ENCODE measurements at regions not wholly inside any gene's neighbourhood (a gene's known extent, or its start where the extent isn't known, plus 50 kb on each side); places are given as distances from the start of the nearest gene placed in this dataset.
A peak's percentile ranks its signal among the peaks of the same experiment; 100 is the strongest.

DNA sequence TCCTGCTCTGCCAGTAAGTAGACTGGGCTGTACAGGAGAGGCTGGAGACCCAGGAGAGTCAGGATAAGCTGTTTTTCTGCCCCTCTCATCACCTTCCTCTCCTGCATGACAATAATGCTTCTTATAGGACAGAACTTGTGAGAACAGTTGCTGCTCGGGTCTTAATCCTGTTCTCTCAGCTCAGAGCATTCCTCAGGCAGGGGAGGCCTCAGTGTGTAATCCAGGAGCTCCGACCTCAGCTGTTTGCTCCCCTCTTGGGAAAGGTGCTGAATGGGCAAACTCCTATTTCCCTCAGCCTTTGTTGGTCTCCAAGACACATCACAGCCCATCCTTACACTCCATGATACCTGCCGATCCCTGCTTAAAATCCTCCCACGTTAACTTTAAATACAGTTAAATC, 134.9 kb upstream of the LRFN2 start:
- ATAC-seq (ENCODE audit: low FRiP score) (no peak), DNase-seq (peak in 1 of 2 donors; percentile 25)
- Histone ChIP-seq H3K27ac (ENCODE audit: low read depth in 1 of 2, low read length in 2 of 2) (no peak overlapping the region), H3K9me3 (ENCODE audit: control insufficient read depth, low read length) (no peaks in the 10 kb centered on the region), H3K36me3 (ENCODE audit: control insufficient read depth in 1 of 2, insufficient read depth in 2 of 2, low read length in 1 of 2) (no peaks in the 10 kb centered on the region), H3K4me3 (ENCODE audit: low read length in 2 of 2) (no peak overlapping the region), H3K4me1 (ENCODE audit: control insufficient read depth in 1 of 2, insufficient read depth in 2 of 2, low read length in 2 of 2) (no peaks in the 10 kb centered on the region), H3K27me3 (ENCODE audit: control insufficient read depth in 1 of 2, insufficient read depth in 2 of 2, low read length in 1 of 2) (no peaks in the 10 kb centered on the region)
- intact Hi-C loops (cut with DNase I): no loop called here
- 89 to 91% methylated on average over 4 of the region's 4 CpGs for WGBS, 2 donors

GRCh38 chr6:40721271-40721952, 134.2 kb upstream of the LRFN2 start:
- intact Hi-C loops (cut with DNase I): no loop called here
- no peaks in the 10 kb centered on the region for H3K9me3 ChIP-seq (ENCODE audit: control insufficient read depth, low read length)
- no peaks in the 10 kb centered on the region for H3K4me1 ChIP-seq (ENCODE audit: control insufficient read depth in 1 of 2, insufficient read depth in 2 of 2, low read length in 2 of 2)
- DNase-seq (no peak), ATAC-seq (ENCODE audit: low FRiP score) (no peak)
- H3K36me3 ChIP-seq (ENCODE audit: control insufficient read depth in 1 of 2, insufficient read depth in 2 of 2, low read length in 1 of 2): no peaks in the 10 kb centered on the region
- H3K27me3 ChIP-seq (ENCODE audit: control insufficient read depth in 1 of 2, insufficient read depth in 2 of 2, low read length in 1 of 2): no peaks in the 10 kb centered on the region
- no peak overlapping the region for H3K27ac ChIP-seq (ENCODE audit: low read depth in 1 of 2, low read length in 2 of 2)
- 96 to 97% methylated on average over 7 of the region's 7 CpGs for WGBS, 2 donors
- H3K4me3 ChIP-seq (ENCODE audit: low read length in 2 of 2): no peak overlapping the region

DNA sequence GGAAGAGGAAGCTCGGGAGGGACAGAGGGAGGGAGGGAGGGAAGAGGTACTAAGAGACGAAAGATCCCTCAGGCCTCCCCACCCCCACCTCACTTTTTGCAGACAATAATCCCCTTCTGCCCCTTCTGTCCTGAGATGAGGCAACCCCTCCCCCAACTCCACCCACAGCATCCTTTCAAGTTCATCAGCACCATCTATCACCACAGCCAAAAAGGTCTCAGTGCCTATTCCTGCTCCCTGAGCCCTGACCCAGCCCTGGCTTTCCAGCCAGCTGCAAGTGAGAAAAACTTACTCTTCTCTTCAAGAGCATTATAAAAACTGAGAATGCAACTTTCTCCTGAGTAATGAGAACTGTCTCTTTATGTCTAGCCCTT, 133.2 kb upstream of the LRFN2 start:
- 44 to 50% methylated on average over 2 of the region's 2 CpGs for WGBS, 2 donors
- Histone ChIP-seq H3K9me3 (ENCODE audit: control insufficient read depth, low read length) (no peaks in the 10 kb centered on the region), H3K4me1 (ENCODE audit: control insufficient read depth in 1 of 2, insufficient read depth in 2 of 2, low read length in 2 of 2) (no peaks in the 10 kb centered on the region), H3K27ac (ENCODE audit: low read depth in 1 of 2, low read length in 2 of 2) (no peak overlapping the region), H3K4me3 (ENCODE audit: low read length in 2 of 2) (no peak overlapping the region), H3K36me3 (ENCODE audit: control insufficient read depth in 1 of 2, insufficient read depth in 2 of 2, low read length in 1 of 2) (no peaks in the 10 kb centered on the region), H3K27me3 (ENCODE audit: control insufficient read depth in 1 of 2, insufficient read depth in 2 of 2, low read length in 1 of 2) (no peaks in the 10 kb centered on the region)
- no peak for ATAC-seq (ENCODE audit: low FRiP score)
- intact Hi-C loops (cut with DNase I): no loop called here
- no peak for DNase-seq

GRCh38 chr6:40719671-40720374, 132.7 kb upstream of the LRFN2 start:
- ATAC-seq (ENCODE audit: low FRiP score) (no peak), DNase-seq (no peak)
- Histone ChIP-seq H3K27ac (ENCODE audit: low read depth in 1 of 2, low read length in 2 of 2) (peak overlapping the region in 1 of 2 donors; percentile 50), H3K36me3 (ENCODE audit: control insufficient read depth in 1 of 2, insufficient read depth in 2 of 2, low read length in 1 of 2) (no peaks in the 10 kb centered on the region), H3K9me3 (ENCODE audit: control insufficient read depth, low read length) (no peaks in the 10 kb centered on the region), H3K27me3 (ENCODE audit: control insufficient read depth in 1 of 2, insufficient read depth in 2 of 2, low read length in 1 of 2) (no peaks in the 10 kb centered on the region), H3K4me3 (ENCODE audit: low read length in 2 of 2) (no peak overlapping the region), H3K4me1 (ENCODE audit: control insufficient read depth in 1 of 2, insufficient read depth in 2 of 2, low read length in 2 of 2) (no peaks in the 10 kb centered on the region)
- WGBS, 2 donors: 33 to 41% methylated on average over 7 of the region's 7 CpGs
- intact Hi-C loops (cut with DNase I): no loop called here

DNA sequence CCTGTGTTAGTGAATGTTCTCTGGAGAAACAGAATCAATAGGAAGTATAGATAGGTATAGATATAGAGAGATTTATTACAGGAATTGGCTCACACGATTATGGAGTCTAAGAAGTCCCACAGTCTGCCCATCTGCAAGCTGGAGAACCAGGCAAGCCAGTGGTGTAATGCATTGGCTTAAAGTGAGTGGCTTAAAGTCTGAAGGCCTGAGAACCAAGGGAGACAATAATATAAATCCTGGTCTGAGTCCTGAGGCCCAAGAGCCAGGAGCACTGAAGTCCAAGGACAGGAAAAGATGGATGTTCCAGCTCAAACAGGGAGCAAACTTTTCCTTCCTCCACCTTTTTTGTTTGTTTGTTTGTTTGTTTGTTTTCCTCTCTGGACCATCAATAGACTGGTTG, 131.2 kb upstream of the LRFN2 start:
- Histone ChIP-seq H3K36me3 (ENCODE audit: control insufficient read depth in 1 of 2, insufficient read depth in 2 of 2, low read length in 1 of 2) (no peaks in the 10 kb centered on the region), H3K27ac (ENCODE audit: low read depth in 1 of 2, low read length in 2 of 2) (peak overlapping the region in 1 of 2 donors; percentile 14), H3K27me3 (ENCODE audit: control insufficient read depth in 1 of 2, insufficient read depth in 2 of 2, low read length in 1 of 2) (no peaks in the 10 kb centered on the region), H3K9me3 (ENCODE audit: control insufficient read depth, low read length) (no peaks in the 10 kb centered on the region), H3K4me1 (ENCODE audit: control insufficient read depth in 1 of 2, insufficient read depth in 2 of 2, low read length in 2 of 2) (no peaks in the 10 kb centered on the region), H3K4me3 (ENCODE audit: low read length in 2 of 2) (no peak overlapping the region)
- WGBS, 2 donors: 94 to 96% methylated on average over 1 of the region's 1 CpG
- ATAC-seq (ENCODE audit: low FRiP score) (no peak), DNase-seq (no peak)
- intact Hi-C loops (cut with DNase I): no loop called here

DNA sequence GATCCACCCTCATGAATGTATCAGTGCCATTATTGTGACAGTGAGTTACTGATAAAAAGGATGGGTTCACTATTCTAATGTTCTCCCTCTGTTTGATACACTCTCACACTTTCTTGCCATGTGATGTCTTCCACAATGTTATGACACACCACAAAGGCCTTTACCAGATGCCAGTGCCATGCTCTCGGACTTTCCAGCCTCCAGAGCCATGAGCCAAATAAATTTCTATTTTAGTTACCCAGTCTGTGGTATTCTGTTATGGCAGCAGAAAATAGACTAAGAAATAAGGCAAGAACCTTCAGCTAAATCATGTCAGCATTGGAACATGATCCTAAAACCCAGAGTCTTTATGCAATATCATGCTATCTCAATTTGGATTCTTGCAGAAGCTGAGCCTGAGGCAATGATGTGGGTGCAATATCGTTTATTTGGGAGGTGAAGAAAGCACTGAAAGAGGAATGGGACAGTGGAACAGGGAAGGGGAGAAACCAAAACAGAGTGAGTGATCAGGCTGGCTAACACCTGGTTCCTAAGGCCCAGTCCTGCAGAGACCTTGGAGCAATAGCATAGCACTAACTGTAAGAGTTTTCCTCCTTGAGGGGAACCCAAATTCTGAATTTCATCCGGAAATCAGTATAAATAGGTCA, 130.4 kb upstream of the LRFN2 start:
- no peaks in the 10 kb centered on the region for H3K27me3 ChIP-seq (ENCODE audit: control insufficient read depth in 1 of 2, insufficient read depth in 2 of 2, low read length in 1 of 2)
- H3K27ac ChIP-seq (ENCODE audit: low read depth in 1 of 2, low read length in 2 of 2): peak overlapping the region in 1 of 2 donors; percentile 16
- H3K4me3 ChIP-seq (ENCODE audit: low read length in 2 of 2): no peak overlapping the region
- DNase-seq (no peak), ATAC-seq (ENCODE audit: low FRiP score) (no peak)
- H3K4me1 ChIP-seq (ENCODE audit: control insufficient read depth in 1 of 2, insufficient read depth in 2 of 2, low read length in 2 of 2): no peaks in the 10 kb centered on the region
- H3K9me3 ChIP-seq (ENCODE audit: control insufficient read depth, low read length): no peaks in the 10 kb centered on the region
- intact Hi-C loops (cut with DNase I): no loop called here
- WGBS, 2 donors: 43 to 49% methylated on average over 3 of the region's 3 CpGs
- H3K36me3 ChIP-seq (ENCODE audit: control insufficient read depth in 1 of 2, insufficient read depth in 2 of 2, low read length in 1 of 2): no peaks in the 10 kb centered on the region

- Histone ChIP-seq H3K4me3 (ENCODE audit: low read length in 2 of 2) (no peak overlapping the region), H3K27ac (ENCODE audit: low read depth in 1 of 2, low read length in 2 of 2) (no peak overlapping the region), H3K4me1 (ENCODE audit: control insufficient read depth in 1 of 2, insufficient read depth in 2 of 2, low read length in 2 of 2) (no peaks in the 10 kb centered on the region), H3K27me3 (ENCODE audit: control insufficient read depth in 1 of 2, insufficient read depth in 2 of 2, low read length in 1 of 2) (no peaks in the 10 kb centered on the region), H3K9me3 (ENCODE audit: control insufficient read depth, low read length) (no peaks in the 10 kb centered on the region), H3K36me3 (ENCODE audit: control insufficient read depth in 1 of 2, insufficient read depth in 2 of 2, low read length in 1 of 2) (no peaks in the 10 kb centered on the region)
- DNase-seq (no peak), ATAC-seq (ENCODE audit: low FRiP score) (no peak)
- WGBS, 2 donors: 69 to 70% methylated on average over 12 of the region's 12 CpGs
- intact Hi-C loops (cut with DNase I): no loop called here
These were observed 128.6 kb upstream of the LRFN2 start for GRCh38 chr6:40715570-40716403.

DNA sequence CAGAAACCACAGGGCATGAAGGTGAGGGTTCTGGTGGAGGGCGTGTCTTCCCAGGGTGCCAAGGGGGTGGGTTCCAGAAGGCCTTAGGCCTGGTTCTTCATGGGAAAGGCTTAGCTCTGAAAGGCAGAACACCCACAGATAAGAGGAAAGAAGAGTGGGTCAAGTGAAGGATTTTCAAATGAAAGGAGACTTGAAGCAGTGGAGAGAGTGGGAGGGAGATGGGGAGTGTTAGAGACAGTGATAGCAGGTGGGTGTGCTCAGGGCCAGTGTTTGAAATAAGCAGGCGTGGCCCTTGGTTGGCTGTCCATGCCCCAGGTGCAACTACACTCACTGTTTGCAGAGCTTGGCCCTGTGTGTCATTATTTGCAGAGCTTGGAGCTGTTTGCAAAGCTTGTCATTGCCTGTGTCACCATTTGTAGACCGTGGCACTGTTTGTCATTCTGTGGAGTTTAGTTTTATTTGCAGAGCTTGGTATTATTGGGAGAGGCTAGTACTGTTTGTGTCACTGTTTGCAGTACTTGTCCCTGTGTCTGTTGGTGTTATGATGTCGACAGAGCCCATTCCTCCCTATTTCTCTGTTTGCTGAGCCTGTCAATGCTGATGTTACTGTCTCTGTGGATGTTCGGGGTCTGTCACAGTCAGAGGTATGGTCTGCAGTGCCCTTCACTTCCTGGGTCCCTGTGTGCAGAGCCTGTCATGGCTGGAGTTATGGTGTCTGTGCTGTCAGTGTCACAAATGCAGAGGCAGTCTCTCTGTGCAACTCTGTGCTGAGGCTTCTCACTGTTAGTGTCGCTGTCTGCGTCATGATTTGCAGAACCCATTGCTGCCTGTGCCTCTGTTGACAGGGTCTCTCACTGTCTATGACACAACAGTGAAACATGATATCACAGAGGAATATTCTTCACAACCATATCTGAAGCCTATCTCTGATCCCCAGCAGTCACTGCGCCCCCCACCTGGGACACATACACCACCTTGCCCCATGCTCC, 127.7 kb upstream of the LRFN2 start:
- WGBS, 2 donors: 93 to 95% methylated on average over 8 of the region's 8 CpGs
- H3K27ac ChIP-seq (ENCODE audit: low read depth in 1 of 2, low read length in 2 of 2): no peak overlapping the region
- no peaks in the 10 kb centered on the region for H3K9me3 ChIP-seq (ENCODE audit: control insufficient read depth, low read length)
- ATAC-seq (ENCODE audit: low FRiP score) (no peak), DNase-seq (no peak)
- no peak overlapping the region for H3K4me3 ChIP-seq (ENCODE audit: low read length in 2 of 2)
- intact Hi-C loops (cut with DNase I): no loop called here
- H3K4me1 ChIP-seq (ENCODE audit: control insufficient read depth in 1 of 2, insufficient read depth in 2 of 2, low read length in 2 of 2): no peaks in the 10 kb centered on the region
- H3K36me3 ChIP-seq (ENCODE audit: control insufficient read depth in 1 of 2, insufficient read depth in 2 of 2, low read length in 1 of 2): no peaks in the 10 kb centered on the region
- H3K27me3 ChIP-seq (ENCODE audit: control insufficient read depth in 1 of 2, insufficient read depth in 2 of 2, low read length in 1 of 2): no peaks in the 10 kb centered on the region

Measured in aorta (tissue), 5 donors.